GM23338 (cell line): ENCODE measurements at regions not wholly inside any gene's neighbourhood (a gene's known extent, or its start where the extent isn't known, plus 50 kb on each side); places are given as distances from the start of the nearest gene placed in this dataset.
A peak's percentile ranks its signal among the peaks of the same experiment; 100 is the strongest.

ENCODE experiments used
- ATAC-seq: fragments of 200-7000 bp; cut with Tn5 transposase; 3 replicates; pipeline ENCODE4 v1.9.1; 2020
- DNase-seq: peaks from one replicate; pipeline ENCODE4 v3.0.0-alpha.2; 2015; ENCODE audit warnings: low spot score
- H2AFZ ChIP-seq: fragments of 200-600 bp; sonication (generic); 2 replicates; pipeline ENCODE4 v1.8.0; 2016; ENCODE audit warnings: antibody characterized with exemption, mild to moderate bottlenecking, moderate library complexity
- H3F3A ChIP-seq: fragments of 200-600 bp; sonication (generic); replicated peaks from 2 replicates; pipeline ENCODE4 v1.8.0; 2017; ENCODE audit warnings: antibody characterized with exemption, mixed run types, low read depth
- H3K27ac ChIP-seq: fragments of 200-600 bp; sonication (generic); 2 replicates; pipeline ENCODE4 v1.6.1; 2016; ENCODE audit warnings: low read depth
- H3K27me3 ChIP-seq: fragments of 200-600 bp; sonication (generic); 2 replicates; pipeline ENCODE4 v1.8.0; 2016; ENCODE audit warnings: mild to moderate bottlenecking, mixed run types, moderate library complexity; ENCODE audit not compliant: insufficient read depth
- H3K36me3 ChIP-seq: fragments of 200-600 bp; sonication (generic); 2 replicates; pipeline ENCODE4 v1.8.0; 2016; ENCODE audit warnings: mild to moderate bottlenecking; ENCODE audit not compliant: insufficient read depth
- H3K4me1 ChIP-seq: fragments of 200-600 bp; sonication (generic); 2 replicates; pipeline ENCODE4 v1.8.0; 2016; ENCODE audit warnings: mild to moderate bottlenecking, moderate library complexity; ENCODE audit not compliant: insufficient read depth
- H3K4me2 ChIP-seq: fragments of 200-600 bp; sonication (generic); 2 replicates; pipeline ENCODE4 v1.7.1; 2017; ENCODE audit warnings: mixed run types
- H3K4me3 ChIP-seq: fragments of 200-600 bp; sonication (generic); 2 replicates; pipeline ENCODE4 v1.6.1; 2016; ENCODE audit warnings: mixed run types
- H3K79me2 ChIP-seq: fragments of 200-600 bp; sonication (generic); replicated peaks from 2 replicates; pipeline ENCODE4 v1.8.0; 2017; ENCODE audit warnings: mild to moderate bottlenecking; ENCODE audit not compliant: insufficient read depth
- H3K9me2 ChIP-seq: fragments of 200-600 bp; sonication (generic); 2 replicates; pipeline ENCODE4 v1.8.0; 2017; ENCODE audit not compliant: insufficient read depth
- H4K20me1 ChIP-seq: fragments of 200-600 bp; sonication (generic); replicated peaks from 2 replicates; pipeline ENCODE4 v1.8.0; 2017; ENCODE audit warnings: mild to moderate bottlenecking; ENCODE audit not compliant: insufficient read depth
- H3K27ac Mint-ChIP-seq: 2 replicates; pipeline ENCODE4 v1.8.0; 2020; ENCODE audit warnings: inconsistent platforms, mild to moderate bottlenecking, moderate library complexity, mixed read lengths
- H3K27me3 Mint-ChIP-seq: 3 replicates; pipeline ENCODE4 v1.8.0; 2022; ENCODE audit warnings: low read depth, mild to moderate bottlenecking, moderate library complexity, mixed read lengths, inconsistent platforms; ENCODE audit not compliant: insufficient read depth, poor library complexity
- H3K36me3 Mint-ChIP-seq: 3 replicates; pipeline ENCODE4 v1.8.0; 2021; ENCODE audit warnings: low read depth, mild to moderate bottlenecking, inconsistent platforms, moderate library complexity, mixed read lengths
- H3K4me1 Mint-ChIP-seq: 3 replicates; pipeline ENCODE4 v1.8.0; 2020; ENCODE audit warnings: mild to moderate bottlenecking, inconsistent platforms, mixed read lengths
- H3K4me3 Mint-ChIP-seq: 3 replicates; pipeline ENCODE4 v1.8.0; 2021; ENCODE audit warnings: moderate library complexity, mild to moderate bottlenecking, inconsistent platforms, mixed read lengths
- H3K9me3 Mint-ChIP-seq: 3 replicates; pipeline ENCODE4 v1.8.0; 2020; ENCODE audit warnings: moderate library complexity, mild to moderate bottlenecking, inconsistent platforms, mixed read lengths
- CREB1 ChIP-seq: fragments of 250-450 bp; sonication (Bioruptor Pico); IDR thresholded peaks from 2 replicates; pipeline ENCODE4 v1.5.0; 2020; ENCODE audit warnings: low read depth, mild to moderate bottlenecking, moderate library complexity
- EZH2 ChIP-seq: fragments of 200-600 bp; sonication (generic); IDR thresholded peaks from one replicate; pipeline ENCODE4 v1.8.0; 2017; ENCODE audit warnings: antibody characterized with exemption, mild to moderate bottlenecking, low read depth; ENCODE audit not compliant: unreplicated experiment
- EZH2phosphoT487 ChIP-seq: fragments of 200-600 bp; sonication (generic); IDR thresholded peaks from one replicate; pipeline ENCODE4 v1.8.1; 2018; ENCODE audit warnings: antibody characterized with exemption; ENCODE audit not compliant: unreplicated experiment
- JUNB ChIP-seq: IDR thresholded peaks from one replicate; pipeline ENCODE4 v1.6.1; 2016; ENCODE audit warnings: antibody characterized with exemption; ENCODE audit not compliant: unreplicated experiment
- NANOG ChIP-seq: IDR thresholded peaks from 2 replicates; pipeline ENCODE4 v1.6.1; 2016; ENCODE audit warnings: antibody characterized with exemption, borderline replicate concordance
- POLR2AphosphoS5 ChIP-seq: IDR thresholded peaks from 2 replicates; pipeline ENCODE4 v1.6.1; 2016; ENCODE audit warnings: antibody characterized with exemption, low read depth
- STAT1 ChIP-seq: IDR thresholded peaks from one replicate; pipeline ENCODE4 v1.6.1; 2016; ENCODE audit warnings: antibody characterized with exemption; ENCODE audit not compliant: unreplicated experiment
- ZNF114 ChIP-seq: fragments of 250-450 bp; sonication (Bioruptor Pico); IDR thresholded peaks from 2 replicates; pipeline ENCODE4 v1.5.0; 2020; ENCODE audit warnings: mild to moderate bottlenecking, moderate library complexity
- ZNF331 ChIP-seq: fragments of 250-450 bp; sonication (Bioruptor Pico); IDR thresholded peaks from 2 replicates; pipeline ENCODE4 v1.5.0; 2020; ENCODE audit warnings: low read depth, mild to moderate bottlenecking, moderate library complexity
- TF ChIP-seq, protein P1 (sequence below): fragments of 250-450 bp; sonication (Bioruptor Pico); IDR thresholded peaks from 2 replicates; pipeline ENCODE4 v1.5.0; 2020; ENCODE audit warnings: mild to moderate bottlenecking, moderate library complexity
- TF ChIP-seq, protein P2 (sequence below): IDR thresholded peaks from 2 replicates; pipeline ENCODE4 v1.6.1; 2016; ENCODE audit warnings: antibody characterized with exemption
- TF ChIP-seq, protein P3 (sequence below), 2 experiments: fragments of 200-600 bp in 1 of 2; sonication (generic) in 1 of 2; conservative IDR thresholded peaks; 2 replicates each; pipeline versions ENCODE4 v1.5.1 to v1.6.1; 2016 to 2017; ENCODE audit warnings: antibody characterized with exemption in 2 of 2, low read depth in 2 of 2, mild to moderate bottlenecking in 2 of 2, moderate library complexity in 1 of 2
- TF ChIP-seq, protein P4 (sequence below): IDR thresholded peaks from one replicate; pipeline ENCODE4 v1.6.1; 2018; ENCODE audit warnings: antibody characterized with exemption; ENCODE audit not compliant: unreplicated experiment

DNA sequence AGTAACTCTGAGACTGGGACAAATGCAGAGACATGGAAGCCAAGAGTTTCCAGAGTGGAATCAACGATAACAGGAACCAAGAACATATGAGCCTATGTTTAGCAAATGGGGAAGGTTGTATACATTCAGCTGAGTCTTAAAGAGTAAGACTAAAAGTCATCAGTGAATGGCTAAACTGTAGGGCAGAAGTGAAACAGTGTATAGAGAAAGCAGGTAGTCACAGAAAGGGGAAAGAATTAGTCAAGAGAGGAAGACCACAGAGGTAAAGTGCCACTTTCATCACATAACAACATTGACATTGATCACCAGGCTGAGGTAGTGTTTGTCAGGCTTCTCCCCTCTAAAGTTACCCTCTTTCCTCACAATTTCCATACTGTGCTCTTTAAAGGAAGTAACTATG is 306.5 kb upstream of the SPTLC3 start (continued):
- TF ChIP-seq, protein P1, sequence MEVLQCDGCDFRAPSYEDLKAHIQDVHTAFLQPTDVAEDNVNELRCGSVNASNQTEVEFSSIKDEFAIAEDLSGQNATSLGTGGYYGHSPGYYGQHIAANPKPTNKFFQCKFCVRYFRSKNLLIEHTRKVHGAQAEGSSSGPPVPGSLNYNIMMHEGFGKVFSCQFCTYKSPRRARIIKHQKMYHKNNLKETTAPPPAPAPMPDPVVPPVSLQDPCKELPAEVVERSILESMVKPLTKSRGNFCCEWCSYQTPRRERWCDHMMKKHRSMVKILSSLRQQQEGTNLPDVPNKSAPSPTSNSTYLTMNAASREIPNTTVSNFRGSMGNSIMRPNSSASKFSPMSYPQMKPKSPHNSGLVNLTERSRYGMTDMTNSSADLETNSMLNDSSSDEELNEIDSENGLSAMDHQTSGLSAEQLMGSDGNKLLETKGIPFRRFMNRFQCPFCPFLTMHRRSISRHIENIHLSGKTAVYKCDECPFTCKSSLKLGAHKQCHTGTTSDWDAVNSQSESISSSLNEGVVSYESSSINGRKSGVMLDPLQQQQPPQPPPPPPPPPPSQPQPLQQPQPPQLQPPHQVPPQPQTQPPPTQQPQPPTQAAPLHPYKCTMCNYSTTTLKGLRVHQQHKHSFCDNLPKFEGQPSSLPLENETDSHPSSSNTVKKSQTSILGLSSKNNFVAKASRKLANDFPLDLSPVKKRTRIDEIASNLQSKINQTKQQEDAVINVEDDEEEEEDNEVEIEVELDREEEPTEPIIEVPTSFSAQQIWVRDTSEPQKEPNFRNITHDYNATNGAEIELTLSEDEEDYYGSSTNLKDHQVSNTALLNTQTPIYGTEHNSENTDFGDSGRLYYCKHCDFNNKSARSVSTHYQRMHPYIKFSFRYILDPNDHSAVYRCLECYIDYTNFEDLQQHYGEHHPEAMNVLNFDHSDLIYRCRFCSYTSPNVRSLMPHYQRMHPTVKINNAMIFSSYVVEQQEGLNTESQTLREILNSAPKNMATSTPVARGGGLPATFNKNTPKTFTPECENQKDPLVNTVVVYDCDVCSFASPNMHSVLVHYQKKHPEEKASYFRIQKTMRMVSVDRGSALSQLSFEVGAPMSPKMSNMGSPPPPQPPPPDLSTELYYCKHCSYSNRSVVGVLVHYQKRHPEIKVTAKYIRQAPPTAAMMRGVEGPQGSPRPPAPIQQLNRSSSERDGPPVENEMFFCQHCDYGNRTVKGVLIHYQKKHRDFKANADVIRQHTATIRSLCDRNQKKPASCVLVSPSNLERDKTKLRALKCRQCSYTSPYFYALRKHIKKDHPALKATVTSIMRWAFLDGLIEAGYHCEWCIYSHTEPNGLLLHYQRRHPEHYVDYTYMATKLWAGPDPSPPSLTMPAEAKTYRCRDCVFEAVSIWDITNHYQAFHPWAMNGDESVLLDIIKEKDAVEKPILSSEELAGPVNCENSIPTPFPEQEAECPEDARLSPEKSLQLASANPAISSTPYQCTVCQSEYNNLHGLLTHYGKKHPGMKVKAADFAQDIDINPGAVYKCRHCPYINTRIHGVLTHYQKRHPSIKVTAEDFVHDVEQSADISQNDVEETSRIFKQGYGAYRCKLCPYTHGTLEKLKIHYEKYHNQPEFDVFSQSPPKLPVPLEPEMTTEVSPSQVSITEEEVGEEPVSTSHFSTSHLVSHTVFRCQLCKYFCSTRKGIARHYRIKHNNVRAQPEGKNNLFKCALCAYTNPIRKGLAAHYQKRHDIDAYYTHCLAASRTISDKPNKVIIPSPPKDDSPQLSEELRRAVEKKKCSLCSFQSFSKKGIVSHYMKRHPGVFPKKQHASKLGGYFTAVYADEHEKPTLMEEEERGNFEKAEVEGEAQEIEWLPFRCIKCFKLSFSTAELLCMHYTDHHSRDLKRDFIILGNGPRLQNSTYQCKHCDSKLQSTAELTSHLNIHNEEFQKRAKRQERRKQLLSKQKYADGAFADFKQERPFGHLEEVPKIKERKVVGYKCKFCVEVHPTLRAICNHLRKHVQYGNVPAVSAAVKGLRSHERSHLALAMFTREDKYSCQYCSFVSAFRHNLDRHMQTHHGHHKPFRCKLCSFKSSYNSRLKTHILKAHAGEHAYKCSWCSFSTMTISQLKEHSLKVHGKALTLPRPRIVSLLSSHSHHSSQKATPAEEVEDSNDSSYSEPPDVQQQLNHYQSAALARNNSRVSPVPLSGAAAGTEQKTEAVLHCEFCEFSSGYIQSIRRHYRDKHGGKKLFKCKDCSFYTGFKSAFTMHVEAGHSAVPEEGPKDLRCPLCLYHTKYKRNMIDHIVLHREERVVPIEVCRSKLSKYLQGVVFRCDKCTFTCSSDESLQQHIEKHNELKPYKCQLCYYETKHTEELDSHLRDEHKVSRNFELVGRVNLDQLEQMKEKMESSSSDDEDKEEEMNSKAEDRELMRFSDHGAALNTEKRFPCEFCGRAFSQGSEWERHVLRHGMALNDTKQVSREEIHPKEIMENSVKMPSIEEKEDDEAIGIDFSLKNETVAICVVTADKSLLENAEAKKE (CRISPR knock-in tag), result no peak
- no peak for TF ChIP-seq ZNF114 (CRISPR knock-in tag)
- TF ChIP-seq EZH2phosphoT487, result no peak
- no peak for TF ChIP-seq CREB1
- no peak for TF ChIP-seq ZNF331 (CRISPR knock-in tag)
- TF ChIP-seq POLR2AphosphoS5, result no peak
- TF ChIP-seq, protein P2, sequence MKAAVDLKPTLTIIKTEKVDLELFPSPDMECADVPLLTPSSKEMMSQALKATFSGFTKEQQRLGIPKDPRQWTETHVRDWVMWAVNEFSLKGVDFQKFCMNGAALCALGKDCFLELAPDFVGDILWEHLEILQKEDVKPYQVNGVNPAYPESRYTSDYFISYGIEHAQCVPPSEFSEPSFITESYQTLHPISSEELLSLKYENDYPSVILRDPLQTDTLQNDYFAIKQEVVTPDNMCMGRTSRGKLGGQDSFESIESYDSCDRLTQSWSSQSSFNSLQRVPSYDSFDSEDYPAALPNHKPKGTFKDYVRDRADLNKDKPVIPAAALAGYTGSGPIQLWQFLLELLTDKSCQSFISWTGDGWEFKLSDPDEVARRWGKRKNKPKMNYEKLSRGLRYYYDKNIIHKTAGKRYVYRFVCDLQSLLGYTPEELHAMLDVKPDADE, result no peak
- no peak for TF ChIP-seq STAT1

DNA sequence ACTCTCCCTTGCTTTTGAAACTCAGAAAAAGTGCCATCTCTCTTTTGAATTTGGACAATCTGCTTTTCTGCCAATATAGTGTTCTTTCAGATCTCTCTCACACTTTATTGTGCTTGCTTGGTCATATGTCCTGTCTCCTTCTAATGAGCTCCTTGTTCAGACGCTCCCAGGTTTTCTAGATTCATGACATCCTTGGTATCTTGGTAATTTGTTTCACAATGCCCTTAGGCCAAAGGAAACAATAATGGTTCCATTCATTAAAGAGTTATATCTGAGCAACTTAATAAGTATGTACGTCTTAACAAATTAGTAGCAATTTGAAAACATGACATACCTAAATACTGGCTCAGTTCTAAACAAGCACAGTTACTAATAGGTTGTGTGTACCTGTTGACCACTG is 293.4 kb upstream of the SPTLC3 start:
- peak overlapping the region; percentile 30; the same call in 1 of the 2 replicates for H2AFZ ChIP-seq
- no peaks in the 10 kb centered on the region for H3K36me3 ChIP-seq
- DNase-seq, result no peak
- no peaks in the 10 kb centered on the region for H3F3A ChIP-seq
- Mint-ChIP-seq H3K27ac (no peak overlapping the region), H3K27me3 (peaks cover 3% of the 10 kb centered on the region), H3K4me1 (0 out of 3 replicates have a peak, but pooled peaks cover 3% of the 10 kb centered on the region), H3K4me3 (no peak overlapping the region), H3K36me3 (peaks cover 2% of the 10 kb centered on the region; the same call in 1 of the 3 replicates), H3K9me3 (no peaks in the 10 kb centered on the region)
- H3K4me2 ChIP-seq, result no peak overlapping the region
- H3K4me3 ChIP-seq, result no peak overlapping the region
- H3K9me2 ChIP-seq, result peaks cover 9% of the 10 kb centered on the region; the same call in 1 of the 2 replicates
- no peaks in the 10 kb centered on the region for H3K79me2 ChIP-seq
- TF ChIP-seq STAT1, result no peak
- TF ChIP-seq EZH2phosphoT487, result no peak
- TF ChIP-seq CREB1, result no peak
- TF ChIP-seq JUNB, result no peak
- no peak for TF ChIP-seq ZNF114 (CRISPR knock-in tag)
- TF ChIP-seq EZH2, result no peak
- TF ChIP-seq, protein P3, sequence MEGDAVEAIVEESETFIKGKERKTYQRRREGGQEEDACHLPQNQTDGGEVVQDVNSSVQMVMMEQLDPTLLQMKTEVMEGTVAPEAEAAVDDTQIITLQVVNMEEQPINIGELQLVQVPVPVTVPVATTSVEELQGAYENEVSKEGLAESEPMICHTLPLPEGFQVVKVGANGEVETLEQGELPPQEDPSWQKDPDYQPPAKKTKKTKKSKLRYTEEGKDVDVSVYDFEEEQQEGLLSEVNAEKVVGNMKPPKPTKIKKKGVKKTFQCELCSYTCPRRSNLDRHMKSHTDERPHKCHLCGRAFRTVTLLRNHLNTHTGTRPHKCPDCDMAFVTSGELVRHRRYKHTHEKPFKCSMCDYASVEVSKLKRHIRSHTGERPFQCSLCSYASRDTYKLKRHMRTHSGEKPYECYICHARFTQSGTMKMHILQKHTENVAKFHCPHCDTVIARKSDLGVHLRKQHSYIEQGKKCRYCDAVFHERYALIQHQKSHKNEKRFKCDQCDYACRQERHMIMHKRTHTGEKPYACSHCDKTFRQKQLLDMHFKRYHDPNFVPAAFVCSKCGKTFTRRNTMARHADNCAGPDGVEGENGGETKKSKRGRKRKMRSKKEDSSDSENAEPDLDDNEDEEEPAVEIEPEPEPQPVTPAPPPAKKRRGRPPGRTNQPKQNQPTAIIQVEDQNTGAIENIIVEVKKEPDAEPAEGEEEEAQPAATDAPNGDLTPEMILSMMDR (conservative IDR thresholded peaks at IDR 0.05; ENCODE audit: low read depth in 2 of 2), result no peak
- TF ChIP-seq NANOG, result no peak
- TF ChIP-seq, protein P4, sequence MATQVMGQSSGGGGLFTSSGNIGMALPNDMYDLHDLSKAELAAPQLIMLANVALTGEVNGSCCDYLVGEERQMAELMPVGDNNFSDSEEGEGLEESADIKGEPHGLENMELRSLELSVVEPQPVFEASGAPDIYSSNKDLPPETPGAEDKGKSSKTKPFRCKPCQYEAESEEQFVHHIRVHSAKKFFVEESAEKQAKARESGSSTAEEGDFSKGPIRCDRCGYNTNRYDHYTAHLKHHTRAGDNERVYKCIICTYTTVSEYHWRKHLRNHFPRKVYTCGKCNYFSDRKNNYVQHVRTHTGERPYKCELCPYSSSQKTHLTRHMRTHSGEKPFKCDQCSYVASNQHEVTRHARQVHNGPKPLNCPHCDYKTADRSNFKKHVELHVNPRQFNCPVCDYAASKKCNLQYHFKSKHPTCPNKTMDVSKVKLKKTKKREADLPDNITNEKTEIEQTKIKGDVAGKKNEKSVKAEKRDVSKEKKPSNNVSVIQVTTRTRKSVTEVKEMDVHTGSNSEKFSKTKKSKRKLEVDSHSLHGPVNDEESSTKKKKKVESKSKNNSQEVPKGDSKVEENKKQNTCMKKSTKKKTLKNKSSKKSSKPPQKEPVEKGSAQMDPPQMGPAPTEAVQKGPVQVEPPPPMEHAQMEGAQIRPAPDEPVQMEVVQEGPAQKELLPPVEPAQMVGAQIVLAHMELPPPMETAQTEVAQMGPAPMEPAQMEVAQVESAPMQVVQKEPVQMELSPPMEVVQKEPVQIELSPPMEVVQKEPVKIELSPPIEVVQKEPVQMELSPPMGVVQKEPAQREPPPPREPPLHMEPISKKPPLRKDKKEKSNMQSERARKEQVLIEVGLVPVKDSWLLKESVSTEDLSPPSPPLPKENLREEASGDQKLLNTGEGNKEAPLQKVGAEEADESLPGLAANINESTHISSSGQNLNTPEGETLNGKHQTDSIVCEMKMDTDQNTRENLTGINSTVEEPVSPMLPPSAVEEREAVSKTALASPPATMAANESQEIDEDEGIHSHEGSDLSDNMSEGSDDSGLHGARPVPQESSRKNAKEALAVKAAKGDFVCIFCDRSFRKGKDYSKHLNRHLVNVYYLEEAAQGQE, result no peak
- TF ChIP-seq POLR2AphosphoS5, result no peak
- ATAC-seq, result no peak
- H4K20me1 ChIP-seq, result no peaks in the 10 kb centered on the region
- no peak overlapping the region for H3K27ac ChIP-seq
- no peaks in the 10 kb centered on the region for H3K27me3 ChIP-seq
- H3K4me1 ChIP-seq, result no peaks in the 10 kb centered on the region
